ENCODE measurements at regions not wholly inside any gene's neighbourhood (a gene's known extent, or its start where the extent isn't known, plus 50 kb on each side); places are given as distances from the start of the nearest gene placed in this dataset.

- DNase-seq (ENCODE audit: low spot score): no peak
- Histone ChIP-seq H3K27me3 (ENCODE audit: control insufficient read depth in 4 of 4, insufficient read depth in 4 of 4, low read length in 3 of 4) (no peaks in the 10 kb centered on the region), H3K9me3 (ENCODE audit: control insufficient read depth in 4 of 4, low read length in 3 of 4) (no peaks in the 10 kb centered on the region), H3K27ac (ENCODE audit: low read depth in 1 of 2, low read length in 2 of 2) (no peak overlapping the region), H3K4me1 (ENCODE audit: control insufficient read depth in 4 of 4, insufficient read depth in 4 of 4, low read length in 3 of 4) (no peaks in the 10 kb centered on the region), H3K4me3 (ENCODE audit: low read depth in 1 of 3, low read length in 3 of 3) (no peak overlapping the region), H3K9ac (ENCODE audit: low read depth in 1 of 2, low read length in 2 of 2) (no peak overlapping the region), H3K36me3 (ENCODE audit: control insufficient read depth in 4 of 4, insufficient read depth in 3 of 4, low read depth in 1 of 4, low read length in 3 of 4) (no peaks in the 10 kb centered on the region)
- WGBS: 47% methylated on average over 5 of the region's 5 CpGs
- TF ChIP-seq RXRA (IDR thresholded peaks at IDR 0.05): no peak
- no peak for TF ChIP-seq YY1 (IDR thresholded peaks at IDR 0.05)
- TF ChIP-seq TAF1 (conservative IDR thresholded peaks at IDR 0.05): no peak
- TF ChIP-seq NR2F2 (IDR thresholded peaks at IDR 0.05): no peak
- TF ChIP-seq SP1 (IDR thresholded peaks at IDR 0.05): no peak
- no peak for TF ChIP-seq FOXA1 (IDR thresholded peaks at IDR 0.05)
- no peak for TF ChIP-seq HNF4G (IDR thresholded peaks at IDR 0.05)
- TF ChIP-seq ATF3 (IDR thresholded peaks at IDR 0.05): no peak
- no peak for TF ChIP-seq GABPA (IDR thresholded peaks at IDR 0.05 in 1 of 2, conservative IDR thresholded peaks at IDR 0.05 in 1 of 2)
- no peak for TF ChIP-seq JUND (IDR thresholded peaks at IDR 0.05)
- TF ChIP-seq RAD21 (IDR thresholded peaks at IDR 0.05): no peak
These were observed 411.3 kb downstream of the NPHP4 start for GRCh38 chr1:5580926-5581325.

GRCh38 chr1:5579966-5580365 is 412.3 kb downstream of the NPHP4 start:
- no peaks in the 10 kb centered on the region for H3K9me3 ChIP-seq (ENCODE audit: control insufficient read depth in 4 of 4, low read length in 3 of 4)
- H3K9ac ChIP-seq (ENCODE audit: low read depth in 1 of 2, low read length in 2 of 2): no peak overlapping the region
- H3K27me3 ChIP-seq (ENCODE audit: control insufficient read depth in 4 of 4, insufficient read depth in 4 of 4, low read length in 3 of 4): peaks cover 0 to 2% (median 0%) of the 10 kb centered on the region in 4 donors
- no peaks in the 10 kb centered on the region for H3K36me3 ChIP-seq (ENCODE audit: control insufficient read depth in 4 of 4, insufficient read depth in 3 of 4, low read depth in 1 of 4, low read length in 3 of 4)
- TF ChIP-seq FOXA1 (IDR thresholded peaks at IDR 0.05) (no peak), REST (IDR thresholded peaks at IDR 0.05) (no peak), TAF1 (conservative IDR thresholded peaks at IDR 0.05) (no peak), NR2F2 (IDR thresholded peaks at IDR 0.05) (no peak), YY1 (IDR thresholded peaks at IDR 0.05) (no peak), SP1 (IDR thresholded peaks at IDR 0.05) (no peak), GABPA (IDR thresholded peaks at IDR 0.05 in 1 of 2, conservative IDR thresholded peaks at IDR 0.05 in 1 of 2) (no peak), FOXA2 (IDR thresholded peaks at IDR 0.05) (no peak), RAD21 (IDR thresholded peaks at IDR 0.05) (no peak), EGR1 (IDR thresholded peaks at IDR 0.05; ENCODE audit: low read depth in 2 of 2) (no peak), CTCF (IDR thresholded peaks at IDR 0.05; ENCODE audit: low read depth, low read length, missing input control) (no peak), RXRA (IDR thresholded peaks at IDR 0.05) (no peak), ATF3 (IDR thresholded peaks at IDR 0.05) (no peak)
- H3K4me3 ChIP-seq (ENCODE audit: low read depth in 1 of 3, low read length in 3 of 3): no peak overlapping the region
- DNase-seq (ENCODE audit: low spot score): peak; percentile 12
- H3K27ac ChIP-seq (ENCODE audit: low read depth in 1 of 2, low read length in 2 of 2): no peak overlapping the region
- 81% methylated on average over 4 of the region's 4 CpGs for WGBS
- no peaks in the 10 kb centered on the region for H3K4me1 ChIP-seq (ENCODE audit: control insufficient read depth in 4 of 4, insufficient read depth in 4 of 4, low read length in 3 of 4)
